GM19238 (cell line): ENCODE measurements at regions not wholly inside any gene's neighbourhood (a gene's known extent, or its start where the extent isn't known, plus 50 kb on each side); places are given as distances from the start of the nearest gene placed in this dataset.
A peak's percentile ranks its signal among the peaks of the same experiment; 100 is the strongest.

ENCODE experiments used
- DNase-seq: peaks from one replicate; pipeline ENCODE4 v3.0.0; 2011; ENCODE audit warnings: low spot score; ENCODE audit not compliant: insufficient read length

DNA sequence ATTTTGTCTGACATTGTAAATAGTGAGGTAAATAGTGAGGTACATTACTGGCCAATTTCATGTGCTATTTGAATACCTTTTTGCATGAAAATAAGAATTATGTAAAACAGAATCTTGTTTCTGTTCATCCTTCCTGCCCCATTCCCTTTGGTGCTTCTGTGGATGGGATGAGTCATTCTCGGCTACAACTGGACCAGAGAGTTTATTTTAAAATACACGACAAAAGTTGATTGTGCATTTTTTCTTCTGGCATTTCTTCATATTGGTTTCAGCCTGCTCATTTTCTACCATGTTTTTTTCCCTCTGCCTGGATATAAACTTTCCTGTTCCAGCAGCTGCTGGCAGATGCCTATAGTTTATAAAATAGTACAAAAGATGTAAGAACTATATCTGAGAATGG, 107.5 kb downstream of the CYSLTR2 start:
- no peak for DNase-seq

DNA sequence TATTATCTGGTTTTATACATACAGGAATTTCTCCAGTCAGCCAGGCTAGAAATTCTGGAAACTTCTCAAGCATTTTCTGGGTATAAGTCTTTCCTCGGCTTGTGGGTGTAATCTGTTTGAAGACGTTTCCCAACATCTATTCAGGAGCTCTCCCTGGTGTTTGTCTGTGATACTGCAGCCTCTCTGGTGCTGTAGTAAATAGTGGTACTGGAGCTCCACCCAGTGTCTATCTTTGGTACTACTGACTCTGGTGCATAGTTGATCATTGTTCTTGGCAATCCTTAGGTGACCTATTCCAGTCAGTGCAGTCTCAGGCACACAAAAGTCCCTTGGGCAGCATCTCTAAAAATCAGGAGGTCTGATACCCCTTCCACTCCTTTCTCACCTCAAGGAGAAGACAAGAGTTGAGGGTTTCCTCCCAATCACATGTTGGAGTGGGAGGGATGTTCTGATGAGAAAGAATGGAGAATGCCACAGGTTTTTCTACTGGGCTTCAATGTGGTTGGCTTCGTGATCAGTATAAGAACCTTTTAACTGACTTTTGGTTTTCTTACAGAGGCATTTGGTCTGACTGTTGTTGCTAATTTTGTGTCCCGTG, 115.5 kb downstream of the CYSLTR2 start:
- DNase-seq = peak; percentile 26

GRCh38 chr13:48770372-48770771, 116.6 kb downstream of the CYSLTR2 start:
- DNase-seq = no peak

- DNase-seq = no peak
Observed at GRCh38 chr13:48772908-48773307, 119.2 kb downstream of the CYSLTR2 start.

GRCh38 chr13:48773531-48774275, 120.0 kb downstream of the CYSLTR2 start:
- no peak for DNase-seq

GRCh38 chr13:48775285-48775684, 121.6 kb downstream of the CYSLTR2 start:
- DNase-seq = no peak

- DNase-seq = no peak
Observed at GRCh38 chr13:48775804-48776203, 122.1 kb downstream of the CYSLTR2 start.

- DNase-seq = no peak
Observed at GRCh38 chr13:48776401-48776800, 122.7 kb downstream of the CYSLTR2 start.

- no peak for DNase-seq
Observed at GRCh38 chr13:48778610-48779009, 124.9 kb downstream of the CYSLTR2 start.

- DNase-seq = no peak
Observed at GRCh38 chr13:48780713-48781341, 127.1 kb downstream of the CYSLTR2 start.

GRCh38 chr13:48782429-48782840, 128.7 kb downstream of the CYSLTR2 start:
- DNase-seq = no peak

DNA sequence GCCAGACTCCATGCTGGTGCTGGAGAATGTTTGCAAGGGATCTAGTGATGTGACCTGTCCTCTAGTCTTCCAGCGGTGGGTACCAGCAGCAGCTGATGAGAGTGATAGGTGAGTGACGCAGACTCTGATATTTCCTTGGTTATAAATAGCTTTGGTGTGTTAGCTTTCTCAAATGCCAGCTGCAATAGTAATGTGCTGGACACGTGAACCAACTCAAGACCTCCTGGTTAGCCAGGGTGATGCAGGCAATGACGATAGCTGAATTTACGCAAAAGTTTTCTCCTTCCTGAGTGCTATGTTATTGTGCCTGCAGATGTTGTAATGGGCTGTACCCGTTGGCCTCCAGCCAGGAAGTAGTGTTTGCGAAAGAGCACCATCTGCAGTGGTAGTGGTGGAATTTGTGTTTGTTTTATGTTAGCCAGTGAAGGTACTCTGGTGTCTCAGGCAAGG, 129.5 kb downstream of the CYSLTR2 start:
- no peak for DNase-seq

DNA sequence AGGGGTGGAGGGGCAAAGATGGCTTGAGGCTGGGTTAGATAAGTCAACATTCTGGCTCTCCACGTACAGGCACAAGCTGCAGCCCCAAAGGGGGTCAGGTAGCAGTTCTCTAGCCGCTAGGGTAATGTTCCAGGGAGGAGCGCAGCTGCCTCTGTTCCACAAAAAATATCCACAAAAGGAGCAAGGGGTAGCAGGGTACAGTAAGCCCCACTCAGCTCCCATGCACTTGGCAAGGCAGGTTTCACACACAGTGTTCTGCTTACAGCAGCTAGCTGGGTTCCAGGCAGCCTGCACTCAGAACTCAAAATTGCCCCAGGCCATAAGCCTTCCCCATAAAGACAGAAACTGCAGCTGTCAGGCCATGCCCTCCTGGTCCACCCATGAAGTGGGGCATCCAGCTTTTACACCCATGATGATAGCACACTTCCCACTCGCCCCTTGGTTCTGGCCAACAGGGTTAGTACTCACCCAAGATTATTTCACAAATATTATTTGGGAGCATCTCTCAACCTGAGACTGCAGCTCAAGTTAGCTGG, 130.0 kb downstream of the CYSLTR2 start:
- no peak for DNase-seq

- DNase-seq = no peak
Observed at GRCh38 chr13:48784916-48785548, 131.3 kb downstream of the CYSLTR2 start.

DNA sequence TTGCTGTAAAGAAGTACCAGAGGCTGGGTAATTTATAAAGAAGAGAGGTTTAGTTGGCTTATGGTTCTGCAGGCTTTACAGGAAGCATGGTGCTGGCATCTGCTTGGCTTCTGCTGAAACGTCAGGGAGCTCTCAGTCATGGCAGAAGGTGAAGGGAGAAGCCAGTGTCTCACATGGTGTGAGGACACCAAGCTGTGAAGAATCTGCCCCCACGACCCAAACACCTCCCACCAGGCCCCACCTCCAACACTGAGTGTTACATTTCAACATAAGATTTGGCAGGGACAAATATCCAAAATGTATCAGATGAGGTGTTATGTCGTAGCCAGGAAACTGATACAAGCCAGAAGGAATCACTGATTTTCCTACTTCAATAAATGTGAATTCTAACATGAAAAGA, 136.5 kb downstream of the CYSLTR2 start:
- no peak for DNase-seq

- no peak for DNase-seq
Observed at GRCh38 chr13:48790966-48791365, 137.2 kb downstream of the CYSLTR2 start.

DNA sequence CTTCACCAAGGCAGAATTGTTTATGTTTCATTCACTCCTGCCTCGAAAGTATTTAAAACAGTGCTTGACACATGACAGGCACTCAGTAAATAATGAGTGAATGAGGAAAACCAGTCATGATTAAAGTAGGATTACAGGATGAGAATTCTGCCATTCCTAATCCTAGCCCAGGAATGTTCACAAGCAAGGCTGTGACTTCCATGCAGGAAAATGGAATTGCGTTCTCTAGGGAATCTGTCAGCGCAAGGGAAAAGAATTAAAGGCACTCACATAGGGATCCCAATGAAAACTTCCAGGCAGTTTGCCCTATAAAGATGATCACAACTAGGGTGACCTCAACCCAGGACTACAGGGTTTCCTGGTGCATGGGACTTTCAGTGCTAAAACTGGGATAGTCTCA, 143.4 kb downstream of the CYSLTR2 start:
- DNase-seq = no peak

DNA sequence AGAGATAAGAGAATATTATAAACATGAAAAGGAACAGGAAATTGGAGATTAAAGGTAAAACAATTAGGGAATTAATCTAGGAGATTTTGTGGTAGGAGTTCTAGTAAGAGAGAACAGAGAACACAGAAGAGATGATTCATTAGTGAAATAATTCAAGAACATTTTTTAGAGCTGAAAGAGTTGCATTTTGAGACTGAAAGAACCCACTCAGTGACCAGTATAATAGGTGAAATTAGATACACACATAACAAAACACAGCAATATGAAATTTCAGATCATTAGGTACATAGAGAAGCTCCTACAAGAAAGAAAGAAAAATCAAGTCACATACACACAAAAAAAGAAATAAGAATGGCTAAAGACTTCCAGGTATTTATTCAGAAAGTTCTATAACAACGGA, 144.0 kb downstream of the CYSLTR2 start:
- DNase-seq = no peak

GRCh38 chr13:48798180-48798579, 144.5 kb downstream of the CYSLTR2 start:
- DNase-seq = no peak

- no peak for DNase-seq
Observed at GRCh38 chr13:48801255-48801654, 147.5 kb downstream of the CYSLTR2 start.

DNA sequence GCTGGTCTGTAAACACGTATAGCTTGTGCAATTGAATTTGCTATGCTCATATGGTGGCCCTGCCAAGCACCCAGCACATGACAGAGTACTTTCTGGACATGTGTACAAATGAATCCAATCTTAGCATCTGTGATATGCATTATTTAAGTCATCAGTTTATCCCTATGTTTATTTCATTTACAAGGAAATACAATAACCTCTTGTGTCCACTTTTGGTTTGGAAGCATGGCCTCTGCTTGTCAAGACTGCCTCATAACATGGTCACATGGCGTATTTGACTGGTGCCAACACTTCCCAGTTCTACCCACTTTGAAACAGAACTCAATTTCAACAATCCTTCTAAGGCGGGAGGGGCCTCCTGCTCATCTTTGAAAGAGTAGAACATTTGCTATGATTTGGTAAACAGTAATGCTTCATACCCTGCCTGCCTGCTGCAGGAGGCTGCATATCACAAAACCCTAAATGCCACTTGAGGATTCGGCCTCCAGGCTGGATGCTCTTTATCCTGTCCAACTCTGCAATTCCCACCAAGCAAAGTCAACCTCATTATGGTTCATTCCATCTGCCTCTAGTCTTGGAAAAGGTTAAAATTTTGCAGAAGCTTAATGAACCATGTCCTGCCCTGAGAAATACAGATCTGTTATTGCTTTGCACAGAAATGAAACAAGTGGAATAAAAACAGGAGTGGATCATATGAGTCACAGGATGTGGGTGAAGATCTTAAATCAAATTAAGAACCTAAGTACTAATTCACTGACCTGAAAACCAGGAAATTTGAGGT, 151.3 kb downstream of the CYSLTR2 start:
- no peak for DNase-seq
